PC-9 (cell line): ENCODE measurements at regions not wholly inside any gene's neighbourhood (a gene's known extent, or its start where the extent isn't known, plus 50 kb on each side); places are given as distances from the start of the nearest gene placed in this dataset.

Experiments used
- EZH2 ChIP-seq: fragments of 200-600 bp; sonication (generic); IDR thresholded peaks from 2 replicates; pipeline ENCODE4 v1.8.0; 2017; ENCODE audit warnings: antibody characterized with exemption, low read depth
- TF ChIP-seq, protein P1 (sequence below): fragments of 200-600 bp; sonication (generic); conservative IDR thresholded peaks from 2 replicates; pipeline ENCODE4 v1.6.1; 2017; ENCODE audit warnings: mixed run types, antibody characterized with exemption, mild to moderate bottlenecking, moderate library complexity

GRCh38 chr5:57989378-57989777 is 470.5 kb downstream of the PLK2 start:
- TF ChIP-seq, protein P1, sequence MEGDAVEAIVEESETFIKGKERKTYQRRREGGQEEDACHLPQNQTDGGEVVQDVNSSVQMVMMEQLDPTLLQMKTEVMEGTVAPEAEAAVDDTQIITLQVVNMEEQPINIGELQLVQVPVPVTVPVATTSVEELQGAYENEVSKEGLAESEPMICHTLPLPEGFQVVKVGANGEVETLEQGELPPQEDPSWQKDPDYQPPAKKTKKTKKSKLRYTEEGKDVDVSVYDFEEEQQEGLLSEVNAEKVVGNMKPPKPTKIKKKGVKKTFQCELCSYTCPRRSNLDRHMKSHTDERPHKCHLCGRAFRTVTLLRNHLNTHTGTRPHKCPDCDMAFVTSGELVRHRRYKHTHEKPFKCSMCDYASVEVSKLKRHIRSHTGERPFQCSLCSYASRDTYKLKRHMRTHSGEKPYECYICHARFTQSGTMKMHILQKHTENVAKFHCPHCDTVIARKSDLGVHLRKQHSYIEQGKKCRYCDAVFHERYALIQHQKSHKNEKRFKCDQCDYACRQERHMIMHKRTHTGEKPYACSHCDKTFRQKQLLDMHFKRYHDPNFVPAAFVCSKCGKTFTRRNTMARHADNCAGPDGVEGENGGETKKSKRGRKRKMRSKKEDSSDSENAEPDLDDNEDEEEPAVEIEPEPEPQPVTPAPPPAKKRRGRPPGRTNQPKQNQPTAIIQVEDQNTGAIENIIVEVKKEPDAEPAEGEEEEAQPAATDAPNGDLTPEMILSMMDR = no peak
- no peak for TF ChIP-seq EZH2
